IPS-15b (cell line): ENCODE measurements at regions not wholly inside any gene's neighbourhood (a gene's known extent, or its start where the extent isn't known, plus 50 kb on each side); places are given as distances from the start of the nearest gene placed in this dataset.
"Not testable (repeated sequence)": the region's sequence is repeated elsewhere in the genome, so short reads cannot be mapped to it uniquely, and the experiment has no call there.

Source experiments
- H3K27me3 ChIP-seq: one replicate; pipeline ENCODE4 v1.6.1; 2013; ENCODE audit warnings: low read length; ENCODE audit not compliant: control insufficient read depth, insufficient read depth
- H3K36me3 ChIP-seq: one replicate; pipeline ENCODE4 v1.6.1; 2013; ENCODE audit warnings: low read length; ENCODE audit not compliant: control insufficient read depth, insufficient read depth
- H3K4me1 ChIP-seq: one replicate; pipeline ENCODE4 v1.6.1; 2013; ENCODE audit warnings: mild to moderate bottlenecking, low read length; ENCODE audit not compliant: control insufficient read depth, insufficient read depth
- H3K4me3 ChIP-seq: one replicate; pipeline ENCODE4 v1.5.1; 2013; ENCODE audit warnings: low read depth, low read length
- H3K9ac ChIP-seq: one replicate; pipeline ENCODE4 v1.6.1; 2013; ENCODE audit warnings: low read depth, mild to moderate bottlenecking, low read length
- H3K9me3 ChIP-seq: one replicate; pipeline ENCODE4 v1.6.1; 2013; ENCODE audit warnings: mild to moderate bottlenecking, low read length; ENCODE audit not compliant: control insufficient read depth, insufficient read depth

GRCh38 chr21:35720208-35720731 is 340.1 kb downstream of the SETD4 start:
- H3K4me3 ChIP-seq: no peak overlapping the region
- peaks cover 30% of the 10 kb centered on the region for H3K27me3 ChIP-seq
- no peak overlapping the region for H3K9ac ChIP-seq
- no peaks in the 10 kb centered on the region for H3K36me3 ChIP-seq
- peaks cover 2% of the 10 kb centered on the region for H3K4me1 ChIP-seq
- H3K9me3 ChIP-seq: no peaks in the 10 kb centered on the region

GRCh38 chr21:35719080-35719479 is 341.2 kb downstream of the SETD4 start:
- Histone ChIP-seq H3K4me3 (no peak overlapping the region), H3K36me3 (no peaks in the 10 kb centered on the region), H3K9ac (no peak overlapping the region), H3K27me3 (peaks cover 40% of the 10 kb centered on the region), H3K4me1 (peaks cover 2% of the 10 kb centered on the region), H3K9me3 (no peaks in the 10 kb centered on the region)

GRCh38 chr21:35716876-35717565 is 343.3 kb downstream of the SETD4 start:
- H3K27me3 ChIP-seq: peaks cover 42% of the 10 kb centered on the region
- H3K9me3 ChIP-seq: no peaks in the 10 kb centered on the region
- H3K4me1 ChIP-seq: peaks cover 2% of the 10 kb centered on the region
- no peak overlapping the region for H3K4me3 ChIP-seq
- H3K36me3 ChIP-seq: no peaks in the 10 kb centered on the region
- H3K9ac ChIP-seq: no peak overlapping the region

- Histone ChIP-seq H3K9ac (no peak overlapping the region), H3K36me3 (no peaks in the 10 kb centered on the region), H3K9me3 (no peaks in the 10 kb centered on the region), H3K4me1 (peaks cover 2% of the 10 kb centered on the region), H3K27me3 (peaks cover 36% of the 10 kb centered on the region), H3K4me3 (no peak overlapping the region)
Observed at GRCh38 chr21:35713914-35714313, 346.4 kb downstream of the SETD4 start.

GRCh38 chr21:35711661-35712060 is 348.7 kb downstream of the SETD4 start:
- no peaks in the 10 kb centered on the region for H3K36me3 ChIP-seq
- no peak overlapping the region for H3K9ac ChIP-seq
- no peak overlapping the region for H3K4me3 ChIP-seq
- peaks cover 26% of the 10 kb centered on the region for H3K27me3 ChIP-seq
- H3K9me3 ChIP-seq: no peaks in the 10 kb centered on the region
- no peaks in the 10 kb centered on the region for H3K4me1 ChIP-seq

GRCh38 chr21:35711213-35711612 is 349.1 kb downstream of the SETD4 start:
- Histone ChIP-seq H3K4me3 (no peak overlapping the region), H3K36me3 (no peaks in the 10 kb centered on the region)

GRCh38 chr21:35709990-35710389 is 350.3 kb downstream of the SETD4 start:
- not testable (repeated sequence) for H3K4me3 ChIP-seq, H3K4me1 ChIP-seq, H3K9ac ChIP-seq, H3K9me3 ChIP-seq, H3K36me3 ChIP-seq
- H3K27me3 ChIP-seq: peaks cover 11% of the 10 kb centered on the region

More at GRCh38 chr21:35711213-35711612, 349.1 kb downstream of the SETD4 start:
- Histone ChIP-seq H3K9me3 (no peaks in the 10 kb centered on the region), H3K4me1 (no peaks in the 10 kb centered on the region), H3K27me3 (peaks cover 22% of the 10 kb centered on the region), H3K9ac (no peak overlapping the region)

GRCh38 chr21:35705888-35706287 is 354.4 kb downstream of the SETD4 start:
- Histone ChIP-seq H3K27me3 (no peaks in the 10 kb centered on the region), H3K9ac (no peak overlapping the region), H3K4me1 (no peaks in the 10 kb centered on the region), H3K36me3 (no peaks in the 10 kb centered on the region), H3K4me3 (no peak overlapping the region), H3K9me3 (no peaks in the 10 kb centered on the region)

- H3K4me1 ChIP-seq: no peaks in the 10 kb centered on the region
- no peaks in the 10 kb centered on the region for H3K36me3 ChIP-seq
- no peak overlapping the region for H3K4me3 ChIP-seq
- no peaks in the 10 kb centered on the region for H3K9me3 ChIP-seq
- no peaks in the 10 kb centered on the region for H3K27me3 ChIP-seq
- no peak overlapping the region for H3K9ac ChIP-seq
Observed at GRCh38 chr21:35705237-35705887, 355.0 kb downstream of the SETD4 start.

GRCh38 chr21:35703704-35704103 is 356.6 kb downstream of the SETD4 start:
- no peak overlapping the region for H3K9ac ChIP-seq
- H3K9me3 ChIP-seq: no peaks in the 10 kb centered on the region
- no peaks in the 10 kb centered on the region for H3K36me3 ChIP-seq

GRCh38 chr21:35699361-35699760 is 361.0 kb downstream of the SETD4 start:
- Histone ChIP-seq H3K36me3 (no peaks in the 10 kb centered on the region), H3K4me1 (no peaks in the 10 kb centered on the region), H3K27me3 (no peaks in the 10 kb centered on the region), H3K9me3 (no peaks in the 10 kb centered on the region), H3K9ac (no peak overlapping the region), H3K4me3 (no peak overlapping the region)

More at GRCh38 chr21:35703704-35704103, 356.6 kb downstream of the SETD4 start:
- Histone ChIP-seq H3K4me3 (no peak overlapping the region), H3K27me3 (no peaks in the 10 kb centered on the region), H3K4me1 (no peaks in the 10 kb centered on the region)

- H3K9ac ChIP-seq: no peak overlapping the region
- H3K27me3 ChIP-seq: no peaks in the 10 kb centered on the region
- H3K36me3 ChIP-seq: no peaks in the 10 kb centered on the region
- peaks cover 2% of the 10 kb centered on the region for H3K4me1 ChIP-seq
- no peak overlapping the region for H3K4me3 ChIP-seq
- no peaks in the 10 kb centered on the region for H3K9me3 ChIP-seq
Observed at GRCh38 chr21:35697321-35697808, 363.0 kb downstream of the SETD4 start.
